Lower lobe of right lung (tissue), 2 donors: ENCODE measurements at regions not wholly inside any gene's neighbourhood (a gene's known extent, or its start where the extent isn't known, plus 50 kb on each side); places are given as distances from the start of the nearest gene placed in this dataset.

Experiments
- ATAC-seq, 2 donors: fragments of 200-7000 bp; cut with Tn5 transposase; one replicate each; pipeline ENCODE4 v1.9.1; 2020 to 2022; ENCODE audit warnings: mild to moderate bottlenecking in 2 of 2, moderate library complexity in 2 of 2
- DNase-seq: peaks from one replicate; pipeline ENCODE4 v3.0.0-alpha.2; 2020
- H3K27ac ChIP-seq: fragments of 200-600 bp; one replicate; pipeline ENCODE4 v1.8.0; 2022
- H3K27me3 ChIP-seq: fragments of 200-600 bp; one replicate; pipeline ENCODE4 v1.8.0; 2022; ENCODE audit warnings: low read depth
- H3K36me3 ChIP-seq: fragments of 200-600 bp; one replicate; pipeline ENCODE4 v1.8.0; 2022; ENCODE audit warnings: mild to moderate bottlenecking
- H3K4me1 ChIP-seq: fragments of 200-600 bp; one replicate; pipeline ENCODE4 v1.8.0; 2022
- H3K4me3 ChIP-seq: fragments of 200-600 bp; one replicate; pipeline ENCODE4 v1.8.0; 2022; ENCODE audit warnings: mild to moderate bottlenecking
- H3K9me3 ChIP-seq: fragments of 200-600 bp; one replicate; pipeline ENCODE4 v1.8.0; 2022
- intact Hi-C: fragments of 100-400 bp; cut with DNase I; formaldehyde crosslinking; loops from one replicate; pipeline ENCODE4 v1.11.0; 2022
- TF ChIP-seq, protein P1 (sequence below): fragments of 200-600 bp; IDR thresholded peaks from one replicate; pipeline ENCODE4 v1.8.0; 2022; ENCODE audit warnings: antibody characterized with exemption, mild to moderate bottlenecking
- donor health status: DM: no; HTN: yes; CAD: no; lungs with severe emphysema.

DNA sequence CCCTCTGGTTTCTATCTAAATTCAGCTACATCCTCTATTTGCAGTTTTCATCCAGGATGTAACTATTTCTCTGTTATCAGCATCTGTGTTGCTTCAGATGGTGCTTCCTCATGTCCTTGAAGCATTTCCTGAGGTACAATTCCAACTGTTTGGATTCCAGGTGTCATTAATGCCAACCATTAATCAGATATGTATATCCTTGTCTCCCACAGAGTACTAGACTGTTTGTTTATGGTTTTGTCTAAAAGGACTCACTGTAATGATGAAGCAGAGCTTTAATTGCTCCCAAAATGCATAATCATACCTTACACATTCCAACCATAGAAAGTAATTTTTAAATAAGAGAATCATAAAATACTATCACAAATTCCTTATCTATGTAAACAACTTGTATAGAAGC, 288.5 kb upstream of the MME start:
- TF ChIP-seq, protein P1, sequence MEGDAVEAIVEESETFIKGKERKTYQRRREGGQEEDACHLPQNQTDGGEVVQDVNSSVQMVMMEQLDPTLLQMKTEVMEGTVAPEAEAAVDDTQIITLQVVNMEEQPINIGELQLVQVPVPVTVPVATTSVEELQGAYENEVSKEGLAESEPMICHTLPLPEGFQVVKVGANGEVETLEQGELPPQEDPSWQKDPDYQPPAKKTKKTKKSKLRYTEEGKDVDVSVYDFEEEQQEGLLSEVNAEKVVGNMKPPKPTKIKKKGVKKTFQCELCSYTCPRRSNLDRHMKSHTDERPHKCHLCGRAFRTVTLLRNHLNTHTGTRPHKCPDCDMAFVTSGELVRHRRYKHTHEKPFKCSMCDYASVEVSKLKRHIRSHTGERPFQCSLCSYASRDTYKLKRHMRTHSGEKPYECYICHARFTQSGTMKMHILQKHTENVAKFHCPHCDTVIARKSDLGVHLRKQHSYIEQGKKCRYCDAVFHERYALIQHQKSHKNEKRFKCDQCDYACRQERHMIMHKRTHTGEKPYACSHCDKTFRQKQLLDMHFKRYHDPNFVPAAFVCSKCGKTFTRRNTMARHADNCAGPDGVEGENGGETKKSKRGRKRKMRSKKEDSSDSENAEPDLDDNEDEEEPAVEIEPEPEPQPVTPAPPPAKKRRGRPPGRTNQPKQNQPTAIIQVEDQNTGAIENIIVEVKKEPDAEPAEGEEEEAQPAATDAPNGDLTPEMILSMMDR, result no peak
- no peaks in the 10 kb centered on the region for H3K36me3 ChIP-seq
- DNase-seq, result no peak
- no peaks in the 10 kb centered on the region for H3K27me3 ChIP-seq
- no peaks in the 10 kb centered on the region for H3K9me3 ChIP-seq
- no peak for ATAC-seq
- intact Hi-C loops, result no loop called here
- H3K4me1 ChIP-seq, result peaks cover 8% of the 10 kb centered on the region
- no peak overlapping the region for H3K27ac ChIP-seq
- H3K4me3 ChIP-seq, result no peak overlapping the region

DNA sequence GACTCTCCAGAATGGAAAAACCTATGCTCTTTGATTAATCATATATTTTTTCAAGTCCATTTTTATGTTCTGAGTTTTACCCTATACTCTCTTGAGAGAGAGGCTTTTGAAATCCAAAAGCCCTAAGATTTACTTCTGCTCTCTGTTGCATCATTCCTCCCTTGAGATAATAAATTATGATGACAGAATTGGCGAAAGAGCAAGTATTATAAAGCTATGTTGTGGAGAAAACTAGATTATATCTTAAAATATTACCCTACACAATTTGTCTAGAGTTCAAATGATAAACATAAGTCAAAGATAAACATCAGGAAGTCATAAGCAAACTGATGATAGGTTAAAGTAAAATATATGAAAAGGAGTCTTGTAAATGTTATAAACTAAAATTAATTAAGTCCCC, 293.4 kb upstream of the MME start:
- Histone ChIP-seq H3K4me1 (peaks cover 20% of the 10 kb centered on the region), H3K9me3 (no peaks in the 10 kb centered on the region), H3K36me3 (no peaks in the 10 kb centered on the region), H3K27me3 (no peaks in the 10 kb centered on the region), H3K27ac (no peak overlapping the region), H3K4me3 (no peak overlapping the region)
- DNase-seq, result no peak
- ATAC-seq, result no peak
- intact Hi-C loops, result no loop called here
- TF ChIP-seq, protein P1, result no peak

DNA sequence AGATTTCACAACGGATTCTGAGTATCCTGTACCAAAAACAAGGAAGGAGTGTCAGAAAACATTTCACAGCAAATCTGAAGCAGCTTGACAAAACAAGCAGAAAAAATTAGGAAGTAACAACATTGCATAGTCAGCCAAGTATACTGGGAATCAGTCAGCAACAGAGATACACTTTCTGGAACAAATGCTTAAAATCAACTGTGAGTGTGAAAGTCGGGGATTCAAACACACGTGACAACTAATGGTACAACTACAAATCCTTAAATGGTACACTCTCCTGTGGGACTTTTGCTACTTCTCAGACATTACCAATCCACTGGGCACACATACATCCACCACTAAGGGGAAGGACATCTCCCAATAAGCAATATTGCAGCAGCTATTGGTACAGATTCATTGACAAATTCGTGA, 296.6 kb upstream of the MME start:
- TF ChIP-seq, protein P1, result no peak
- ATAC-seq (peak; percentile 68 to 76), DNase-seq (no peak)
- Histone ChIP-seq H3K36me3 (no peaks in the 10 kb centered on the region), H3K27me3 (no peaks in the 10 kb centered on the region), H3K27ac (peak overlapping the region; percentile 56), H3K4me3 (no peak overlapping the region), H3K9me3 (no peaks in the 10 kb centered on the region), H3K4me1 (peaks cover 20% of the 10 kb centered on the region)
- intact Hi-C loops, result no loop called here

DNA sequence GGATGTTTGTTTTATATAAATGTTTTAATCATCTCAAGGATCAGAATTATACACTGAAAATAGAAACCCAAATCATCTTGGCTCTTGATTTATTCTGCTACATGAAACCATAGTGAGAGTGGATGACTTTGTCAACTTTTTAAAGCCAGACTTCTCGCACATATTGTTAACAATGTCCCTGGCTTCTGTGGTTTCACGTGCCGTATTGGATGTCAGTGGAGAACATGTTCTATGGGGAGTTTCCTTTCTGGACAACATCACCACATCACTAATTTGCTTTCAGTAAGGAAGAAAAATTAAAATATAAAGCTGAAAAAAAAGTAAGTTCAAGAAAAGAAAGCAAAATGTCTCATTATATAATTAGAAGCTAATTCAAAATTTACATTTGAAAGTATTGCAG, 297.1 kb upstream of the MME start:
- ATAC-seq, result peak in 1 of 2 donors; percentile 13
- Histone ChIP-seq H3K27me3 (no peaks in the 10 kb centered on the region), H3K36me3 (no peaks in the 10 kb centered on the region), H3K4me1 (peaks cover 20% of the 10 kb centered on the region), H3K27ac (no peak overlapping the region), H3K9me3 (no peaks in the 10 kb centered on the region), H3K4me3 (no peak overlapping the region)
- intact Hi-C loops, result no loop called here
- TF ChIP-seq, protein P1, result no peak
- DNase-seq, result no peak

DNA sequence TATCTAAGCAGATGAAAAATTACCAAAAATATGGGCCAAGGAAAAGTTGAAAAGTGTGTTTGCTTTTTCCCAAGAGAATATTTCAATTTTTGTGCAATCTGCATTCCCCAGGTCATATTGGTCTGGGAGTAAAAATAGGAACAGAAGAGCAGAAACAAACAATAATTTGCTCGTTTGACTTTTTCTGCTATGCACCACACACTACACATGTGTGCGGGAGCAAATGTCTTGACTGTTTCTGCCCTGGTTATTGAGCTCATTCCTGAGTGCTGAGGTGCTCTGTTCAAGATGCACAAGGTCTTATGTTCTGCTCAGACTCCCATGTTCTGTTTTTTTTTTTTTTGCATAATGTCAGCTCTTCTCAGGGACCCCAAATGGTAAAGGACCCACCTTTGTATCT, 298.0 kb upstream of the MME start:
- Histone ChIP-seq H3K27me3 (no peaks in the 10 kb centered on the region), H3K4me1 (peaks cover 20% of the 10 kb centered on the region), H3K9me3 (no peaks in the 10 kb centered on the region), H3K27ac (no peak overlapping the region), H3K4me3 (no peak overlapping the region), H3K36me3 (no peaks in the 10 kb centered on the region)
- TF ChIP-seq, protein P1, result no peak
- intact Hi-C loops, result no loop called here
- ATAC-seq (no peak), DNase-seq (no peak)

DNA sequence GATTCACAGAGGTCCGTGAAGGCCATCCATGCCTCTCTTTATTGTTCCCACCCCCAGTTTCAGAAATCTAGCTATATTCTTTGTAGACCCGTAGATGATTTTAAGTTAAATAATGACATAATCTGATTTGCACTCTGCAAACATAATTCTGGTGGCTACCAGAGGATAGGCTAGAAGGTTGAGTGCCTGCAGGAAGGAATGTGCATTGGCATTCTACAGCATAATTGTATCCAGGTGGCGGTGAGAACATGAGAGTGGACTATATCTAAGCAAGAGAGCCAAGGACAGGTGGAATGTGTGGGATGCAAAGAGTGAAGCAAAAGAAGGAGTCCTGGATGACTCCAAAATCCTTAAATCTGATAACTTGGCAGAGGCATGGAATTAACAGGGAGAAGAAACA, 298.5 kb upstream of the MME start:
- ATAC-seq, result no peak
- Histone ChIP-seq H3K4me1 (peaks cover 15% of the 10 kb centered on the region), H3K4me3 (no peak overlapping the region), H3K36me3 (no peaks in the 10 kb centered on the region), H3K9me3 (no peaks in the 10 kb centered on the region), H3K27ac (no peak overlapping the region), H3K27me3 (no peaks in the 10 kb centered on the region)
- DNase-seq, result no peak
- TF ChIP-seq, protein P1, result no peak
- intact Hi-C loops, result no loop called here
